Gastroesophageal sphincter (tissue), 4 donors: ENCODE measurements at regions not wholly inside any gene's neighbourhood (a gene's known extent, or its start where the extent isn't known, plus 50 kb on each side); places are given as distances from the start of the nearest gene placed in this dataset.
"Not testable (repeated sequence)": the region's sequence is repeated elsewhere in the genome, so short reads cannot be mapped to it uniquely, and the experiment has no call there.

Source experiments
- ATAC-seq: fragments of 150-250 bp; one replicate; pipeline ENCODE4 v1.9.1; 2016; ENCODE audit warnings: mild to moderate bottlenecking, moderate library complexity
- H3K27ac ChIP-seq, 4 donors: fragments of 200-600 bp; sonication (generic) in 3 of 4; 1 replicate in 3 of 4; 2 replicates in 1 of 4; pipeline ENCODE4 v1.5.1; 2016 to 2019
- H3K27me3 ChIP-seq: fragments of 200-600 bp; sonication (generic); one replicate; pipeline ENCODE4 v1.5.1; 2019
- H3K36me3 ChIP-seq, 2 donors: fragments of 200-600 bp; sonication (generic); one replicate each; pipeline ENCODE4 v1.5.1; 2019; ENCODE audit warnings: control low read depth in 1 of 2
- H3K4me1 ChIP-seq, 3 donors: fragments of 200-600 bp; sonication (generic); 1 replicate in 2 of 3; 2 replicates in 1 of 3; pipeline ENCODE4 v1.5.1; 2016 to 2019; ENCODE audit warnings: control low read depth in 2 of 3
- H3K4me3 ChIP-seq, 2 donors: fragments of 200-600 bp; sonication (generic); one replicate each; pipeline ENCODE4 v1.5.1; 2019; ENCODE audit warnings: mild to moderate bottlenecking in 1 of 2, moderate library complexity in 1 of 2
- H3K9me3 ChIP-seq, 3 donors: fragments of 200-600 bp; sonication (generic); one replicate each; pipeline ENCODE4 v1.5.1; 2017 to 2019; ENCODE audit warnings: control low read depth in 2 of 3
- EP300 ChIP-seq: sonication (generic); formaldehyde crosslinking; IDR thresholded peaks from one replicate; pipeline ENCODE4 v1.6.1; 2017; ENCODE audit warnings: antibody characterized with exemption, mild to moderate bottlenecking
- POLR2A ChIP-seq, 2 donors: fragments of 450-650 bp; IDR thresholded peaks; one replicate each; pipeline ENCODE4 v1.6.1; 2017; ENCODE audit warnings: antibody characterized with exemption in 2 of 2, mild to moderate bottlenecking in 2 of 2, moderate library complexity in 1 of 2
- POLR2AphosphoS5 ChIP-seq: sonication (generic); formaldehyde crosslinking; IDR thresholded peaks from one replicate; pipeline ENCODE4 v1.6.1; 2017; ENCODE audit warnings: antibody characterized with exemption
- WGBS, 2 donors: methylation state at CpG; one replicate each; pipeline ENCODE4 v1.1.5; 2018; ENCODE audit warnings: low coverage in 1 of 2; 5-methylcytosine and 5-hydroxymethylcytosine counted together
- TF ChIP-seq, protein P1 (sequence below), 4 experiments: fragments of 200-600 bp in 2 of 4; fragments of 450-650 bp in 2 of 4; sonication (generic) in 1 of 4; IDR thresholded peaks; one replicate each; pipeline ENCODE4 v1.5.1; 2017 to 2019; ENCODE audit warnings: antibody characterized with exemption in 4 of 4, mild to moderate bottlenecking in 2 of 4, moderate library complexity in 2 of 4

DNA sequence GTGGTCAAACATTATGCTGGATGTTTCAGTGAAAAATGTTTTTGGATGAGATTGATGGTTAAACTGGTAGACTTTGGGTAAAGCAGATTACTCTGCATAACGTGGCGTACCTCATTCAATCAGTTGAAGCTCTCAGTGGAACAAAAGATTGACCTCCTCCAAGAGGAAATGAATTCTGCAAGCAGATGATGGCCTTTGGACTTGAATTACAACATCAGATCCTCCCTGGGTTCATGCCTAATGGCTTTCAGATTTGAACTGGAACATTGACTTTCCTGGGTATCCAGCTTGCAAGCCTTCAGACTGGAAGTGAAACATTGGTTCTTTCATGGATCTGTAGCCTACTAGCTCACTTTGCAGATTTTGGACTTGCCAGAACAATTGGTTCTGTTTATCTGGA, 169.3 kb upstream of the MALRD1 start:
- no peak for TF ChIP-seq EP300
- TF ChIP-seq, protein P1, sequence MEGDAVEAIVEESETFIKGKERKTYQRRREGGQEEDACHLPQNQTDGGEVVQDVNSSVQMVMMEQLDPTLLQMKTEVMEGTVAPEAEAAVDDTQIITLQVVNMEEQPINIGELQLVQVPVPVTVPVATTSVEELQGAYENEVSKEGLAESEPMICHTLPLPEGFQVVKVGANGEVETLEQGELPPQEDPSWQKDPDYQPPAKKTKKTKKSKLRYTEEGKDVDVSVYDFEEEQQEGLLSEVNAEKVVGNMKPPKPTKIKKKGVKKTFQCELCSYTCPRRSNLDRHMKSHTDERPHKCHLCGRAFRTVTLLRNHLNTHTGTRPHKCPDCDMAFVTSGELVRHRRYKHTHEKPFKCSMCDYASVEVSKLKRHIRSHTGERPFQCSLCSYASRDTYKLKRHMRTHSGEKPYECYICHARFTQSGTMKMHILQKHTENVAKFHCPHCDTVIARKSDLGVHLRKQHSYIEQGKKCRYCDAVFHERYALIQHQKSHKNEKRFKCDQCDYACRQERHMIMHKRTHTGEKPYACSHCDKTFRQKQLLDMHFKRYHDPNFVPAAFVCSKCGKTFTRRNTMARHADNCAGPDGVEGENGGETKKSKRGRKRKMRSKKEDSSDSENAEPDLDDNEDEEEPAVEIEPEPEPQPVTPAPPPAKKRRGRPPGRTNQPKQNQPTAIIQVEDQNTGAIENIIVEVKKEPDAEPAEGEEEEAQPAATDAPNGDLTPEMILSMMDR (IDR thresholded peaks at IDR 0.05), result no peak
- no peak for TF ChIP-seq POLR2AphosphoS5
- no peak for TF ChIP-seq POLR2A (IDR thresholded peaks at IDR 0.05)
- Histone ChIP-seq H3K27me3 (no peaks in the 10 kb centered on the region), H3K27ac (no peak overlapping the region), H3K36me3 (no peaks in the 10 kb centered on the region), H3K4me1 (no peaks in the 10 kb centered on the region), H3K4me3 (no peak overlapping the region), H3K9me3 (no peaks in the 10 kb centered on the region)
- 70% methylated on average over 2 of the region's 2 CpGs for WGBS, 2 donors
- no peak for ATAC-seq

- no peak overlapping the region for H3K27ac ChIP-seq
These were observed 168.1 kb upstream of the MALRD1 start for GRCh38 chr10:18880530-18880929.

GRCh38 chr10:18886102-18886501, 162.5 kb upstream of the MALRD1 start:
- Histone ChIP-seq H3K27ac (no peak overlapping the region), H3K9me3 (no peaks in the 10 kb centered on the region), H3K4me3 (no peak overlapping the region), H3K36me3 (no peaks in the 10 kb centered on the region), H3K27me3 (no peaks in the 10 kb centered on the region), H3K4me1 (no peaks in the 10 kb centered on the region)
- TF ChIP-seq, protein P1 (IDR thresholded peaks at IDR 0.05), result no peak
- TF ChIP-seq POLR2AphosphoS5 (no peak), POLR2A (IDR thresholded peaks at IDR 0.05) (no peak), EP300 (no peak)
- WGBS, 2 donors, result 61 to 77% methylated on average over 6 to 7 of the region's 7 CpGs
- ATAC-seq, result no peak

More at GRCh38 chr10:18880530-18880929, 168.1 kb upstream of the MALRD1 start:
- H3K36me3 ChIP-seq, result no peaks in the 10 kb centered on the region
- H3K4me3 ChIP-seq, result no peak overlapping the region
- 100% methylated on average over 1 of the region's 16 CpGs; no CpG with 5 or more reads in 1 of the 2 donors for WGBS, 2 donors
- no peaks in the 10 kb centered on the region for H3K4me1 ChIP-seq
- ATAC-seq, result no peak
- no peaks in the 10 kb centered on the region for H3K9me3 ChIP-seq
- no peaks in the 10 kb centered on the region for H3K27me3 ChIP-seq
- no peak for TF ChIP-seq POLR2AphosphoS5

DNA sequence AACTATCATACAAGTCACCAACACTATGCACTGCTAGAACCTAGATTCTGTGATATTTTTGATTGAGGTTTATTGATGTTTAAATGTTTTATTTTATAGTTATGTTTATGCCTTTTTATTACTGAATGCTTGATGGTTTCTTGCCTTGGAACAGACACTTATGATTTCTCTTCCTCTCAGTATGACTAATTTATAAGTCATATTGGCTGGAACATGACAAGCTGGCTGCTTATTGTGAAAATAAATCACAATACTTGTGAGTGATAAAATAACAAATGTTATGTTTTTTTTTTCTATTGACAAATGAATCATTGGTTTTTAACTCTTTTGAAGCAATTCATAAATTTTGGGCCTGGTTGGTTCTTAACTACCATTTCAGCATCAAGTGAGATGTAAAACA, 142.0 kb upstream of the MALRD1 start:
- no peaks in the 10 kb centered on the region for H3K4me1 ChIP-seq
- no peak for ATAC-seq
- TF ChIP-seq POLR2A (IDR thresholded peaks at IDR 0.05) (no peak), EP300 (no peak), POLR2AphosphoS5 (no peak)
- TF ChIP-seq, protein P1 (IDR thresholded peaks at IDR 0.05), result no peak
- no peaks in the 10 kb centered on the region for H3K9me3 ChIP-seq
- no peaks in the 10 kb centered on the region for H3K36me3 ChIP-seq
- H3K27me3 ChIP-seq, result no peaks in the 10 kb centered on the region
- no peak overlapping the region for H3K27ac ChIP-seq
- no peak overlapping the region for H3K4me3 ChIP-seq

DNA sequence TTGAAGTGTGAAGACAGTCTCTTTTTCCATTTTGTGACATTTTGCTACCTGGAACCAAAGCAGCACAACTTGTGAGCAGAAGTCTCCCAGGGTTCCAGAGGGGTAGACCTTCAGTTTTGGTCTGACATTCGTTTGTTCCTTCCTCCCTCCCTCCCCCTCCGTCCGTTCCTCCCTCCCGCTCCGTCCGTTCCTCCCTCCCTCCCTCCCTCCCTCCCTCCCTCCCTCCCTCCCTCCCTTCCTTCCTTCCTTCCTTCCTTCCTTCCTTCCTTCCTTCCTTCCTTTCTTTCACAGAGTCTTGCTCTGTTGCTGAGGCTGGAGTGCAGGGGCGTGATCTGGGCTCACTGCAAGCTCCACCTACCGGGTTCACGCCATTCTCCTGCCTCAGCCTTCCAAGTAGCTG, 131.2 kb upstream of the MALRD1 start:
- not testable (repeated sequence) for ATAC-seq, H3K4me1 ChIP-seq, H3K27ac ChIP-seq, H3K9me3 ChIP-seq, H3K27me3 ChIP-seq, H3K36me3 ChIP-seq, H3K4me3 ChIP-seq
- 50 to 68% methylated on average over 1 to 8 of the region's 9 CpGs for WGBS, 2 donors

GRCh38 chr10:18918532-18918931, 130.1 kb upstream of the MALRD1 start:
- H3K4me3 ChIP-seq, result no peak overlapping the region
- TF ChIP-seq EP300 (no peak), POLR2AphosphoS5 (no peak), POLR2A (IDR thresholded peaks at IDR 0.05) (no peak)
- TF ChIP-seq, protein P1 (IDR thresholded peaks at IDR 0.05), result no peak
- no peaks in the 10 kb centered on the region for H3K4me1 ChIP-seq
- 31 to 52% methylated on average over 4 of the region's 4 CpGs for WGBS, 2 donors
- H3K27ac ChIP-seq, result no peak overlapping the region
- H3K27me3 ChIP-seq, result no peaks in the 10 kb centered on the region
- peaks cover 0 to 5% (median 0%) of the 10 kb centered on the region in 3 donors for H3K9me3 ChIP-seq
- H3K36me3 ChIP-seq, result no peaks in the 10 kb centered on the region
- no peak for ATAC-seq
